Natural killer cell (primary cell): ENCODE measurements at regions not wholly inside any gene's neighbourhood (a gene's known extent, or its start where the extent isn't known, plus 50 kb on each side); places are given as distances from the start of the nearest gene placed in this dataset.

Experiments used
- ATAC-seq, 3 donors: fragments of 150-1000 bp in 2 of 3; fragments of 200-7000 bp in 1 of 3; cut with Tn5 transposase; 1 replicate in 1 of 3; 2 replicates in 2 of 3; pipeline ENCODE4 v1.10.0; 2021; ENCODE audit warnings: mild to moderate bottlenecking in 2 of 3, moderate library complexity in 2 of 3
- DNase-seq, 2 donors: peaks; one replicate each; pipeline versions ENCODE4 v3.0.0 to v3.0.0-alpha.2; 2013 to 2021; ENCODE audit warnings: mixed read lengths in 1 of 2
- H3K27ac ChIP-seq: one replicate; pipeline ENCODE4 v1.5.1; 2013; ENCODE audit warnings: mild to moderate bottlenecking, low read length
- H3K27me3 ChIP-seq: one replicate; pipeline ENCODE4 v1.6.1; 2013; ENCODE audit warnings: low read length; ENCODE audit not compliant: control insufficient read depth, insufficient read depth
- H3K36me3 ChIP-seq: one replicate; pipeline ENCODE4 v1.6.1; 2013; ENCODE audit warnings: low read length; ENCODE audit not compliant: control insufficient read depth, insufficient read depth
- H3K4me1 ChIP-seq: one replicate; pipeline ENCODE4 v1.6.1; 2013; ENCODE audit warnings: low read length; ENCODE audit not compliant: control insufficient read depth, insufficient read depth
- H3K4me3 ChIP-seq: one replicate; pipeline ENCODE4 v1.5.1; 2013; ENCODE audit warnings: low read length
- H3K9me3 ChIP-seq: one replicate; pipeline ENCODE4 v1.6.1; 2013; ENCODE audit warnings: low read length; ENCODE audit not compliant: control insufficient read depth, insufficient read depth
- H3K27ac Mint-ChIP-seq, 2 donors: one replicate each; pipeline ENCODE4 v1.8.0; 2022; ENCODE audit warnings: mild to moderate bottlenecking in 2 of 2, mixed read lengths in 2 of 2, moderate library complexity in 1 of 2
- H3K27me3 Mint-ChIP-seq, 2 donors: one replicate each; pipeline ENCODE4 v1.8.0; 2022; ENCODE audit warnings: low read depth in 2 of 2, mixed read lengths in 2 of 2
- H3K36me3 Mint-ChIP-seq: one replicate; pipeline ENCODE4 v1.8.0; 2022; ENCODE audit warnings: mixed read lengths
- H3K4me1 Mint-ChIP-seq, 2 donors: one replicate each; pipeline ENCODE4 v1.8.0; 2022; ENCODE audit warnings: mixed read lengths in 2 of 2
- H3K4me3 Mint-ChIP-seq: one replicate; pipeline ENCODE4 v1.8.0; 2022; ENCODE audit warnings: mild to moderate bottlenecking, moderate library complexity, mixed read lengths
- H3K9me3 Mint-ChIP-seq, 2 donors: one replicate each; pipeline ENCODE4 v1.8.0; 2022; ENCODE audit warnings: mixed read lengths in 2 of 2
- WGBS: methylation state at CpG from one replicate; pipeline ENCODE4 v1.1.7; 2013; ENCODE audit warnings: missing lambda C conversion rate; ENCODE audit not compliant: insufficient coverage; 5-methylcytosine and 5-hydroxymethylcytosine counted together
- intact Hi-C: fragments of 100-400 bp; cut with micrococcal nuclease; formaldehyde crosslinking; loops from one replicate; pipeline ENCODE4 v1.14.2; 2022
- TF ChIP-seq, protein P1 (sequence below): fragments of 200-600 bp; IDR thresholded peaks from one replicate; pipeline ENCODE4 v1.8.0; 2022; ENCODE audit warnings: antibody characterized with exemption

DNA sequence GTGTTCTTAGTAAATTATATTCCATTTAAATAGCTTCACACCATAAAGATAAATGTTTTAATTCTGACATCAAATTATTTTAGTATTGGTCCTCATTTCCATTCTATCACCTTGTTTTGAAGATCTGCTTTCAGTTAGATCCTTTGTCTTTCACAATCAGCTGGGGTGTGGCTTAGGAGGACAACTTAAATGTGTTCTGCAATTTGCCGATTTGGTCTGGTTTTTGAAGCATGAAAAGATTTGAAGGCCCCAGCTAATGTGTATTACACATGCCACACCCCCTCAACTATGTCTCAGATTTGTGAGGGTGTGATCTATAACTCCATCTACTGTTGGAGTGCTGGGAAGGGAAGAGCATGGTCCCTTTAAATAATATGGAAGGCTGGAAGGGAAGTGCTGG, 516.1 kb upstream of the GOLIM4 start:
- TF ChIP-seq, protein P1, sequence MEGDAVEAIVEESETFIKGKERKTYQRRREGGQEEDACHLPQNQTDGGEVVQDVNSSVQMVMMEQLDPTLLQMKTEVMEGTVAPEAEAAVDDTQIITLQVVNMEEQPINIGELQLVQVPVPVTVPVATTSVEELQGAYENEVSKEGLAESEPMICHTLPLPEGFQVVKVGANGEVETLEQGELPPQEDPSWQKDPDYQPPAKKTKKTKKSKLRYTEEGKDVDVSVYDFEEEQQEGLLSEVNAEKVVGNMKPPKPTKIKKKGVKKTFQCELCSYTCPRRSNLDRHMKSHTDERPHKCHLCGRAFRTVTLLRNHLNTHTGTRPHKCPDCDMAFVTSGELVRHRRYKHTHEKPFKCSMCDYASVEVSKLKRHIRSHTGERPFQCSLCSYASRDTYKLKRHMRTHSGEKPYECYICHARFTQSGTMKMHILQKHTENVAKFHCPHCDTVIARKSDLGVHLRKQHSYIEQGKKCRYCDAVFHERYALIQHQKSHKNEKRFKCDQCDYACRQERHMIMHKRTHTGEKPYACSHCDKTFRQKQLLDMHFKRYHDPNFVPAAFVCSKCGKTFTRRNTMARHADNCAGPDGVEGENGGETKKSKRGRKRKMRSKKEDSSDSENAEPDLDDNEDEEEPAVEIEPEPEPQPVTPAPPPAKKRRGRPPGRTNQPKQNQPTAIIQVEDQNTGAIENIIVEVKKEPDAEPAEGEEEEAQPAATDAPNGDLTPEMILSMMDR = no peak
- Histone ChIP-seq H3K36me3 (no peaks in the 10 kb centered on the region), H3K9me3 (no peaks in the 10 kb centered on the region), H3K27me3 (no peaks in the 10 kb centered on the region), H3K27ac (no peak overlapping the region), H3K4me3 (no peak overlapping the region), H3K4me1 (no peaks in the 10 kb centered on the region)
- Mint-ChIP-seq H3K4me1 (no peaks in the 10 kb centered on the region), H3K9me3 (peaks cover 3 to 5% of the 10 kb centered on the region in 2 donors), H3K4me3 (no peak overlapping the region), H3K27ac (no peak overlapping the region), H3K27me3 (peaks cover 0 to 4% of the 10 kb centered on the region in 2 donors), H3K36me3 (no peaks in the 10 kb centered on the region)
- intact Hi-C loops = no loop called here
- DNase-seq (no peak), ATAC-seq (no peak)
- WGBS = 80% methylated on average over 1 of the region's 1 CpG

DNA sequence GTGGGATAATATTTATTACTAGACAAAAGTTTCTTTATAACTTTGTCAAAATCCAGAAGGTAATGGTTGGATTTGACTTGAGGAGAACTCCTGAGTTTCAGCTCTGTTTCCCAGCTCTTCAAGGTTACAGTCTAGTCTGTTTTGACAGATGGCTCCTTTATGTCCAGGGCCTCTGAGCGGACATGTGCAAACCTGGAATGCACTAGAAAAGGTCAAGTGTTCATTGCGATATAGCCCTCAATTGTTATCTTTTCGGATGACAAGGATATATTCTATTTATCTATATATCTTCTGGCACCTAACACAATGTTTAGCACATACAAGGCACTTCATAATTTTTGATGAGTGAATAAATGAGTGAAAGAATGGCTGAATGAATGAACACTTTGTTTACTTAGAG, 513.2 kb upstream of the GOLIM4 start:
- intact Hi-C loops = no loop called here
- no peak for DNase-seq
- H3K4me3 ChIP-seq = no peak overlapping the region
- no peak overlapping the region for H3K27ac Mint-ChIP-seq
- no peaks in the 10 kb centered on the region for H3K9me3 ChIP-seq
- no peak overlapping the region for H3K4me3 Mint-ChIP-seq
- peaks cover 0 to 4% of the 10 kb centered on the region in 2 donors for H3K27me3 Mint-ChIP-seq
- no peaks in the 10 kb centered on the region for H3K36me3 Mint-ChIP-seq
- H3K36me3 ChIP-seq = no peaks in the 10 kb centered on the region
- no peak overlapping the region for H3K27ac ChIP-seq
- no peaks in the 10 kb centered on the region for H3K27me3 ChIP-seq
- ATAC-seq = no peak
- 91% methylated on average over 2 of the region's 3 CpGs for WGBS
- peaks cover 3 to 5% of the 10 kb centered on the region in 2 donors for H3K9me3 Mint-ChIP-seq
- H3K4me1 ChIP-seq = no peaks in the 10 kb centered on the region
- no peaks in the 10 kb centered on the region for H3K4me1 Mint-ChIP-seq
- TF ChIP-seq, protein P1 = no peak

DNA sequence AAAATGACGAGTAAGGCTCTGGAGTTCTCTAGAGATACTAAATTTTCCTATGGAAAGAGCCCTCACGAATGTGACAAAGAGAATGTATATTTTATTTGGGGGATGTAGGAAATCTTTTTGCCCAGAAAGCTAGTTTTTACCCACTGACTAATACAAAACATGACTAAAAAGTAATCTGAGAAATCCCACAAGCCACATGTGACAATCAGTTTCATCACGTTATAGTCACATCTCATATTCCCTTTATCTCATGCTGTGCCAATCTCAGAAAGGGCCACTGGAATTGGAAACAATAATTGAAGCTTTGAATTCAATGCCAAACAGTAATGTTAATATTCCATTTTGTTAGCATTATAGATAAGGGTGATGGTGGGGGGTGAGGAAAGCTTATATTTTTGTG, 509.0 kb upstream of the GOLIM4 start:
- Histone ChIP-seq H3K36me3 (no peaks in the 10 kb centered on the region), H3K4me3 (no peak overlapping the region), H3K27ac (no peak overlapping the region), H3K4me1 (no peaks in the 10 kb centered on the region), H3K27me3 (no peaks in the 10 kb centered on the region), H3K9me3 (no peaks in the 10 kb centered on the region)
- WGBS = 52% methylated on average over 2 of the region's 3 CpGs
- Mint-ChIP-seq H3K9me3 (peaks cover 0 to 2% of the 10 kb centered on the region in 2 donors), H3K27ac (no peak overlapping the region), H3K27me3 (no peaks in the 10 kb centered on the region), H3K36me3 (no peaks in the 10 kb centered on the region), H3K4me3 (no peak overlapping the region), H3K4me1 (no peaks in the 10 kb centered on the region)
- intact Hi-C loops = no loop called here
- DNase-seq (no peak), ATAC-seq (no peak)
- TF ChIP-seq, protein P1 = no peak

DNA sequence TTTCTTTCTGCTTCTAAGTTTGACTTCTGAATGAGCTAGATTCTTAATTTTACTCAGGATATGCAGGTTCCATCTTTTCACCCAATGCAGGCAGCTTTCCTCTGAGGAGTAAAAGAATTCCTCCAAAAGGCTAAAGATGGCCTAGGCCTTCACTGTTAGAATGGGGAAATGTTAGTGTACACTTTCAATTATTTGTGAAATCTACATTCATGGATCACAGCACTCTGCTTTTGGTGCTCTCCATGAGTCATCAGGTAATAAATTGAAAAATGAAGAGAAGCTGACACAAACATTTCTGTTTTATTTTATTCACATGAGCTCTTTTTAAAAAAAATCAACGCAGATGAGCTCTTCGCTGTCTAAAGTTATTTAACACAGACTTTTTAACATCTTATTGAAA, 502.5 kb upstream of the GOLIM4 start:
- Mint-ChIP-seq H3K4me3 (no peak overlapping the region), H3K4me1 (no peaks in the 10 kb centered on the region), H3K36me3 (no peaks in the 10 kb centered on the region), H3K27ac (no peak overlapping the region), H3K9me3 (no peaks in the 10 kb centered on the region), H3K27me3 (no peaks in the 10 kb centered on the region)
- TF ChIP-seq, protein P1 = no peak
- H3K4me3 ChIP-seq = no peak overlapping the region
- H3K27me3 ChIP-seq = no peaks in the 10 kb centered on the region
- H3K36me3 ChIP-seq = no peaks in the 10 kb centered on the region
- intact Hi-C loops = no loop called here
- no CpG with 5 or more reads among the region's 2 CpGs for WGBS
- no peaks in the 10 kb centered on the region for H3K4me1 ChIP-seq
- no peaks in the 10 kb centered on the region for H3K9me3 ChIP-seq
- no peak for ATAC-seq
- no peak overlapping the region for H3K27ac ChIP-seq
- DNase-seq = no peak
